Stimulated activated CD4-positive, alpha-beta T cell treated with anti-CD3 and anti-CD28 coated beads, Interleukin-4, amount 100 ng/mL, for 24 hours (primary cell): ENCODE measurements at regions not wholly inside any gene's neighbourhood (a gene's known extent, or its start where the extent isn't known, plus 50 kb on each side); places are given as distances from the start of the nearest gene placed in this dataset.

Experiments
- DNase-seq: peaks from one replicate; pipeline ENCODE4 v3.0.0-alpha.2; 2020

DNA sequence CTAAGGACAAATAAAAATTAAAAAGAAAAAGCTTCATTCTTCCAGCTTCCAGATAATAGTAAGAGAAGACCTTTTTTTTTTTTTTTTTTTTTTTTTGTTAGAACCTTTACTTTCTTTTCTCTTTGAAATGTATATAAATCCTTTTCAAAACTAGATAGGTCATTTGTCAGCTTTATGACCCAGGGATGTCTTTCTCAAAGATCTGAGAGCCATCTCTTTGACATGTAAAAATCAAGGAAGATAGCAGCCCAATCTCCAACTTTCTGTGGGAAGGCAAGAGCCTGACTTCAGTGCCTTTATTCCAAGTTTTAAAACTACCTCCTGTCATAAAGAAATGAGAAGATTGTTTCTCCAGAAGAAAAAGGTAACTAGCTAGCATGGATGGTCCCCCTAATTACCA lies 203.3 kb upstream of the LRFN5 start:
- DNase-seq: no peak

DNA sequence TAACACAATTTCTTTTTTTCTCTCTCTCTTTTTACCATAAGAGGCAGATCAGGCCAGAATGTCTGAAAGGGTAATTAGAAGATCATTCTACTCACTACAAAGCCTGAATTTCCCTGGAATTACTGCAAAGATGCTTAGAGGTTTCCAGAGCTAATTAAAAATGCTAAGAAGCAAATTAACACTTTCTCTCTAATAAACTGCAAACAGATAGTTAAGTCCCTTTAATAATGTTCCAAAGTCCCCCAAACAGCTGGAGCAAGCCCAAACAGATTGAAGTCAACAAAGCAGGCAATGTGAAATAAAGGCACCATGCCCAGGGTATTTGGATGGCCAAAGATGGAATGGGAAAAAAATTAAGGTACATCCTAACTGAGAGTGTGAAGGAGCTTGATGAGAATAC lies 208.8 kb upstream of the LRFN5 start:
- DNase-seq: no peak

DNA sequence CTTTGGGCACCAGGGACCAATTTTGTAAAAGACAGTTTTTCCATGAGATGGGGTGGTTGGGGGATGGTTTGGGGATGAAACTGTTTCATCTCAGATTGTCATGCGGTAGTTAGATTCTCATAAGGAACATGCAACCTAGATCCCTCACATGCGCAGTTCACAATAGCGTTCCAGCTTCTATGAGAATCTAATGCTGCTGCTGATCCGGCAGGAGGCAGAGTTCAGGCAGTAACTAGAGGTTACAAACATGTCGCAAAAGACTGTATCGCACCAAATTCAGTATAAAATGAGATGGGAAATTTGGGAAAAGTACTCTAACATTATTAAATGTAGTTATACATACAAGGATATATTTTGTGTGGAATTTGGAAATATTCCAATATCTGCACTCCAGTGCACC lies 213.2 kb upstream of the LRFN5 start:
- no peak for DNase-seq

DNA sequence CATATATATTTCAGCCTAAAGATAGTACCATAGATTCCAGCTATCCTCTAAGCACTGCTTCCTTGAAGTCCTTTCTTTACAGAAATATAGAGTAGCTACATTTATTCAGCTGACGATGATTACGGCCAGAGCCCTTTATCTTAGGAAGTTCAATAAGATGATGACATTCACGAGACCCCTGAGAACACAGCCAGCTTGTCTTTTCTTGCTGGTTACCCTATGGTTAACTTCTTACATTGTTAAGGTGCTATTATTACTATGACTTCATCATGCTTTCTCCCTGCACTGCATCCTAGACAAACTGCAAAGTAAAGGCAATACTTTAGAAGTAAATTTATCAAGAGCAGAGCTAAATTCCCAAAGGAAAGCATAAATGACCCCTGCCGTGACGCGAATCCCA lies 214.4 kb upstream of the LRFN5 start:
- no peak for DNase-seq

GRCh38 chr14:41389355-41389754 lies 217.3 kb upstream of the LRFN5 start:
- no peak for DNase-seq

DNA sequence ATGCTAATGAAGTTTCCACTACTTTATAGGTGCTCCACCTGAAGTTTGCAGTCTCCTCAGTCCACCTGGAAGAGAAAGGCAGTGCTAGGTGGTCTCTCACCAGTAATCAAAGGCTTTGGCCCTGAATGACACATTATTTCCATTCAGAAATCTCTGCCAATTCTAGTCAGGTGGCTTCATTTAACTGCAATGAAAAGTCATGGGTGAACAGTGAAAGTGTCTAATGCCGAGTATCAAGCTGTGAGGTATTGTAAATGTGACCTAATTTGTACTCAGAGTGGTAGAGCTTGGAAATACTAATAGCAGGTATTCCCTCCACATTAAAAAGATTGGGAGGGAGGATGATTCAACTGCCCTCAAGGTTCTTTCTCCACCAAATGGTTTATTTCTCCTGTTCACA lies 220.9 kb upstream of the LRFN5 start:
- no peak for DNase-seq

GRCh38 chr14:41380017-41380416 lies 226.7 kb upstream of the LRFN5 start:
- DNase-seq: no peak

GRCh38 chr14:41378526-41378925 lies 228.2 kb upstream of the LRFN5 start:
- DNase-seq: no peak

GRCh38 chr14:41377932-41378331 lies 228.7 kb upstream of the LRFN5 start:
- no peak for DNase-seq

- DNase-seq: no peak
Measured at GRCh38 chr14:41374092-41374491, 232.6 kb upstream of the LRFN5 start.

GRCh38 chr14:41362139-41362538 lies 244.5 kb upstream of the LRFN5 start:
- DNase-seq: no peak

DNA sequence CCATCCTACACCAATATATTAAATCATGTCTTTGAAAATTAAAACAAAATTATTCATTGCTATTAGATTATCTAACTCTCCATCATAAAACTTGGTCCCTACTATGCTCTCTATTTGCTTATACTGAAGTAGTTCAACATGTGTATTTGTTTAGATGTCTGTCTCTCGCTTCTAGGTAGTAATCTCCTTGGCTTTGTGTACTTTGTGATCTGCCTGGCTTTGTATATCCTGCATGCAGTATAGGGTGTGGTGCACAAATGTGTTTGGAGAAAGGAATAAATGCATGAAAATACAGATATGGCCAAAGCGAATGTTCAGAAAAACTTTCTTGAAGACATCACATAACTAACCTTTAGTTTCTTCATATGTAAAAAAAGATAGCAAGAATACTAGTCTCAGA lies 246.6 kb upstream of the LRFN5 start:
- DNase-seq: no peak

GRCh38 chr14:41355866-41356265 lies 250.8 kb upstream of the LRFN5 start:
- DNase-seq: no peak

- DNase-seq: no peak
Measured at GRCh38 chr14:41350476-41350875, 256.2 kb upstream of the LRFN5 start.

DNA sequence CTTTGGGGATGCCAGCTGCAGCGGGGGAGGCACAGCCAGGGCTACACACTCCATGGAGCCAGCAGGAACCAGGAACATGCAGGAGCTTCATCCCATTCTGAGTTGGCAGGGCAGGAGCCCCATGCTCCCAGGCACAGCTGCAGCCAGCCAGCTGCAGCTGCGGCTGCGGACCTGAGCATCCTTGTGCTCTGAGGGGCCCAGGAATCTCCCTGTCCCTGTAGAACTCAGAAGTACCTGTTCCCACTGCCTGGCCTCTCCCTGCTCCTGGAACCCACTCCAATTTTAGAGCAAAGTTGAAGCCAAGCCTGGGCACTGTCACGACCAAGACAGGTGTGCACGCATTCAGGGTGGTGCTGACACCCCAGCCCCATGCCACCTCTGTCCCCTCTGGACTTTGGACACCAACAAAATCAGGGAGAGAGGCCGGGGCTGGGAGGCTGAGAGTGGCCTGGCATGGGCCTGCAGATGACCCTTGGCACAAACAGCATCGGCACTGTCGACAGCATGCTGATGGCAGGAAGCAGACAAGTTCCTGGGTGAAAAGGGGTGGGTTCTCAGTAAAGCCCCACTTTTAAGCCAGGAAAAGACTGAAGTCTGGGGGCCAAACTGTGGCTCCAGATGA lies 257.3 kb upstream of the LRFN5 start:
- DNase-seq: no peak

DNA sequence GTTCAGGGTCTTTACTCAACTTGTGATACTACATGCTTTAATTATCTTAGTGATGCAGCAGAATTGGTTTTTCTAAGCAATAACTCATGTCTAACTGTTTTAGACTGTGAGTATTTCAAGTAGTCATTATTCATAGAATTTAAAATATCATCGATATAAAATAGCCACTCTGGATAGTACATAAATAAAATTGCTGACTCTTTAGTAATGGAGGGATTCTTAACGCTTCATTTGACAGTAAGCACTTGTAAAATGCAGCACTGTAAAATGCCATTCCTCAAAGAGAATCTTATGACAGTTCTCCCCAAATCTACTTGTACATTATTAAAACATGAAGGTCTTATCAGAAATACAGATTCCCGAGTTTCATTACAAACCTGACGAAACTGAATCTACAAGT lies 262.8 kb upstream of the LRFN5 start:
- no peak for DNase-seq

- DNase-seq: no peak
Measured at GRCh38 chr14:41313196-41313595, 293.5 kb upstream of the LRFN5 start.

GRCh38 chr14:41303506-41303905 lies 303.2 kb upstream of the LRFN5 start:
- DNase-seq: no peak

DNA sequence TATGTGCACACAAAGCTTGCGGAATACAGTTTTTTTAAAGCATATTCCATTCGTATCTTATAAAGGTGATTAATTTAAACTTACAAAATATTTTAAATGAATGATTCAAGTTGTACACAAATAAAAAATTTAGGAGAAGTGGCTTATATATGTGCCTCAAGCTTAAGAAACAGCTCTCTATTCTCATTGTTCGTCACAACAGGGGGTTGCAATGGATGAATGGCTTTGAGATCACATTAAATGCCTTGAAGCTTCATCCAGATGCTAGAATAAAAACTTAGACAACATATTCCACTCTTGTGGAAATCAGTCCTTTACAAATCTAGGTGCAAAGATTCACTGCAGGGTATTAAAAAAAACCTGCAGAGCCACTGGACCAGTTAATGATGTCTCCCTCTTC lies 303.9 kb upstream of the LRFN5 start:
- DNase-seq: no peak

GRCh38 chr14:41299924-41300323 lies 306.8 kb upstream of the LRFN5 start:
- DNase-seq: no peak

GRCh38 chr14:41298328-41298690 lies 308.4 kb upstream of the LRFN5 start:
- no peak for DNase-seq

DNA sequence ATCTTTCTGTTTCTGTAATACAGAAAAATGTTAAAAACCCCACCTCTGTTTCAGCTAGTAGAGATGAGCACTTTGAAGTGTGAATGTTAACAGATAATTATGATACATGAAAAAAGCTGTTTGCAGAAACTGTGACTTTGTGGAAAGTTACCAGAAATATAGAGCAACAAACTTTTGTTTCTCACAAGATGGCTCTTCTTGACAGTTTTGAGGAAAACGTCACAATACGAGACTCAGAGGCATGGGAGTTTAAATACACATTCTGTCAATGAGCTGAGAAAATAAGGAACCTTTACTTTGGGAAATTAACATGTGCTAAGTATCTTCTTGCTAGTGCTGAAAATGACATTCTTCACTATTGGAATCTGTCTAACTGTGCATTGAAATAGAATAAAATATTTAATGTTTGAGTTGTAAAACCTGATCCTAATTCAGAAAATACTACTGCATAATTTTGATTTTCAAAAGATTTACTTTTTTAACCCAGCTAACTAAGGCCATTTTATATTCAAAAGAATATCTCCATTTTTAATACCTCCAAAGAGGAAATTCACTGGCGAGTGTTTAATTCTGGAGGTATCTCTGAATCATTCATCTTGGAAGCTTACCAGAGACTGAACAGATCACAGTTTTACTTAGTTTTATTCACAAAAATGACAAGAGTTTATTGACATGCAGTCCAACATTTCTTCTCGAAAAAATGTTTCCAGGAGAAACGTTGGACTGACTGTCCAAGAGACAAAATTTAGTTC lies 308.9 kb upstream of the LRFN5 start:
- DNase-seq: no peak

- no peak for DNase-seq
Measured at GRCh38 chr14:41295734-41296133, 310.9 kb upstream of the LRFN5 start.

DNA sequence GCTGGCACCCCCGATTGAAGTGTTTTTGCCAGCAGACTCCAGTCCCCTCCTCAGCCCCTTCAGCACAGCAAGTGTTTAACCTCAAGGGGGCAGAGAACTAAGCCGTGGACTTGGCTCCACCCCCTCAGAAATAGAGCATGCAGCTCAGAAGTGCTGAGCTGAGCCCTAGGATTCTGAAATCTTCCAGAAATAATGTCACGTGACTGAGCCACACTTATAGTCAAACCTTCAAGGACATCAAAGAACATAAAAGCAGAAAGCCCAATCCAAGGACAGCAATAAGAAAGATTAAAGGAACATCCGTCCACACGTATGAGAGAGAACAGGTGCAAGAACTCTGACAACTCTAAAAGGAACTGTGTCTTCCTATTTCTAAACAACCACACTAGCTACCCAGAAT lies 317.7 kb upstream of the LRFN5 start:
- no peak for DNase-seq

- no peak for DNase-seq
Measured at GRCh38 chr14:41285186-41285748, 321.4 kb upstream of the LRFN5 start.
